ENCODE measurements at regions not wholly inside any gene's neighbourhood (a gene's known extent, or its start where the extent isn't known, plus 50 kb on each side); places are given as distances from the start of the nearest gene placed in this dataset.

DNA sequence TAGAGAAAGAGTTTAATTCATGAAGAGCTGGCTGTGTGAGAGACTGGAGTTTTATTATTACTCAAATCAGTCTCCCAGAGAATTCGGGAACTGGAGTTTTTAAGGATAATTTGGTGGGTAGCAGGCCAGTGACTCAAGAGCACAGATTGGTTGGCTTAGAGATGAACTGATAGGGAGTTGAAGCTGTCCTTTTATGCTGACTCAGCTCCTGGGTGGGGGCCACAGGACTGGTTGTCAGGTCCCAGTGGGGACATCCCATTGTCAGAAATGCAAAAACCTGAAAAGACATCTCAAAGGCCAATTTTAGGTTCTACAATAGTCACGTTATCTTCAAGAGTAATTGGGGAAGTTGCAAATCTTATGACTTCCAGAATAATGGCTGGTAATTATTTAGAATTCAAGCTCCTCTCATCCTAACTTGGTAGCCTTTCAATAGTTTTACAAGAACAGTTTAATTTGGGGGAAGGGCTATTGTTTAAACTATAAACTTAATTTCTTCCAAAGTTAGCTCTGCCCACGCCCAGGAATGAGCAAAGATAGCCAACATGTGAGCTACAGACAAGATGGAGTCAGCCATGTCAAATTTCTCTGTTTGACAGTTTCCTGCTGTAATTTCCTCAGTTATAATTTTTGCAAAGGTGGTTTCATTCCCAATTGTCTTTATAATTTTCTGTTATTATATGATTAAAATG lies 149.4 kb upstream of the SLC39A10 start:
- H3K4me3 ChIP-seq (ENCODE audit: low read length) = no peak overlapping the region
- no peak for TF ChIP-seq ZNF274 (IDR thresholded peaks at IDR 0.05; ENCODE audit: low read depth, low read length)

DNA sequence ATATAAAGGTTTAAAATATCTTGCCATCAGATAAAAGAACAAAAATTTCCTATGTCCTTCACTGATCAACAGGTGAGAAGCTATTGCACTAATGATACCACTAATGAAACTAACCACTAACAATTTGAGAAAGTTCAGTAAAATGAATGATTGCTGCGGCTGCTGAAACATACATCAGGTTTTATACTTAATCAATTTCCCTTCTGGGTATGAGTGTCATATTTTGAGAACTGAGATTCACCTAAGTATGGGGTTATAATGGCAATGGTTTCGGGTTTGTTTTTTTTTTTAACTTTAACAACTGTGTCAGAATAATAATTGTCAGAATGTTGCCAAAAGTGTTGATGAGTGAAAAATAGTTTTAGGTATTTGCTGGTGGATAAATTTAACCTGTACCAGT lies 151.3 kb upstream of the SLC39A10 start:
- no peak for TF ChIP-seq ZNF274 (IDR thresholded peaks at IDR 0.05; ENCODE audit: low read depth, low read length)
- no peak overlapping the region for H3K4me3 ChIP-seq (ENCODE audit: low read length)

DNA sequence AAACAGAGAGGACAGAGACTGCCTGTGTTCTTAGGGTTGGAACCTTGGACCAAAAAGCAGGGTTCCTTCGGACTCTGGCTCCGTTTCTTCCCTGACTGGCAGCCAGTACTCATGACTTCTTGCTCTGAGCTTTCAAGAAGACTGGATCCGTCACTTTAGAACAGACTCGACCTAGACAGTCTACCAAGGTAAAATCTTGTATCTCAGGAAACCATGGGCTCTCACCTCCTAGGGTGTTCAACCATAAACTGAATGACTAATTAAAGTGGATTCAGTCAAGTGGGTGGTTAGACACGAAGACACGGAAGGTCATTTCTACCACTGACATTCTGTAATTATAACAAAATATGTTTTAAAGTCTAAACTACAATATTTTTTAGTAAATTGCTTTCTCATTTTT lies 153.8 kb upstream of the SLC39A10 start:
- H3K4me3 ChIP-seq (ENCODE audit: low read length) = no peak overlapping the region
- TF ChIP-seq ZNF274 (IDR thresholded peaks at IDR 0.05; ENCODE audit: low read depth, low read length) = no peak

DNA sequence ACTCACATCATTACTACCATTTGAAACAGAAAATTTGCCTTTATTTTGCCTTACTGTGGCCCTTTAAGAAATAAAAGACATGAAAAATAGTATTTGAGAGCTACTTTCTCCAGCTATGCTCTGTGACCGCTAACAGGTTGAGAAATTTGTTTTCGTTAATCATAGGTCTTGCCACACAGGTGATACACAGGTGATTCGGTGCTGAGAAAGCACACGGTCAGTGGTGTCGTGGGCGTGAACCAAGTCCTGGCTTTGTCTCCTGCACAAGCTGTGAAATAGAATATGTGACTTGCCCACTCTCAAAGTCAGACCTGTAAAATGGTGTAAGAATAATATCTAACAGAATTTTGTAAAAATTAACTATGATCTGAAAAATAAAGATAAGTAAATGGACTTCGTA lies 155.3 kb upstream of the SLC39A10 start:
- no peak overlapping the region for H3K4me3 ChIP-seq (ENCODE audit: low read length)
- no peak for TF ChIP-seq ZNF274 (IDR thresholded peaks at IDR 0.05; ENCODE audit: low read depth, low read length)

DNA sequence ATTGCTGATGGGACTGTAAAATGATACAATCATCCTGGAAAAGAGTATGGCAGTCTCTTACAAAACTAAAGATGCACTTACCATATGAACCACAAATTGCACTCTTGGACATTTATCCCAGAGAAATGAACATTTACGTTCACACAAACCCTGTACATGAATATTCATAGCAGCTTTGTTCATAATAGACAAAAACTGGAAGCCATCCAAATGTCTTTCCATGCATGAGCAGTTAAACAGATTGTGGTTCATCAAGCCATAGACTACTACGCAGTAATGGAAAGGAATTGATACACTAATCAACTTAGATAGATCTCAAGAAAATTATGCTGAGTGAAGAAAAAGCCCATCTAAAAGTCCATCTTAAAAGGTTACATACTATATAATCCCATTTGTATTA lies 156.1 kb upstream of the SLC39A10 start:
- TF ChIP-seq ZNF274 (IDR thresholded peaks at IDR 0.05; ENCODE audit: low read depth, low read length) = no peak
- no peak overlapping the region for H3K4me3 ChIP-seq (ENCODE audit: low read length)

DNA sequence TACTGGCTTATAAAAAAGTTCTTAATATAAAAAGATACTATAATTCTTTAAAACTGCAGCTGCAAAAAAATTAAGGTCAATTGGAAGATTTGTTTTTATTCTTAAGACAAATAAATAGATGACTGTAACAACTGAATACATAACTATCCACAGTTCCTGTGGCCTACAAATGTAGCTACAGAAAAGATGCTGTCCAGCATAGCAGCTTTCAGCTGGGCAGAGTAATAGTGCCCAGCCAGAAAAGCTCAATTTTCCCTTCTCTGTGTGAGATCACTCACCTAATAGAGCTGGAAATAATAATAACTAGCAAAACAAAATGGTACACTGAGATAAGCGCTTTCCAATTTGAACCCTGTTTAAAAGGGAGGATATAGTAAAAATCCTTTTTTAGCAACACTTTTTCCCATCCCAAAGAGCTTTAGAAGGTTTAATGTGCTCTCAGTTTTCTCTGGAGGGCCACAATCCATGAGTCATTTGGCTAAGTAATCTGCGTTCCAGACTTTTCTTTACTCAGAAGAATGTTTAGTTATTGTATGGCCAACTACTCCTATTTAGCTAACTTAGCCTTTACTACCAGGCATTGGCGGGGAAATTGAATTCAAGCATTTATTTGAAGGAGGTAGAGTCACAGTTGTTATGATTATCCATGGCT lies 158.1 kb upstream of the SLC39A10 start:
- TF ChIP-seq ZNF274 (IDR thresholded peaks at IDR 0.05; ENCODE audit: low read depth, low read length) = no peak

DNA sequence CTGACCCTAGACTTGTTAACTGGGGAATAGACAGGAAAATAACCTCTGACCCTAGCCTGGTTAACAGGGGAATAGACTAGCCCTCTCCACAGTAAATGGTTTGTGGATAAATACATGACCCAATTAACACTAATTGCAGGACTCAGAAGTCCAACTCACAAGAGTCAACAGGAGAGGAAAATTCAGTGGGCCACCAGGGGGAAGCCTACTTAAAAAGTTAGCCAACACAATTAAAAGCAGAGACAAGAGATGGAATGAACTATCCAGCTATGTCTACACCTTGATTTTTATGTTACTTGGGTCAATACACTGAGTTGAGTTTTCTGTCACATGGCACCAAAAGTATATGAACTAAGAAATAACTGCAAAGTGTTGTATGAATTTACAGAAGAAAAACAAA lies 158.8 kb upstream of the SLC39A10 start:
- no peak for TF ChIP-seq ZNF274 (IDR thresholded peaks at IDR 0.05; ENCODE audit: low read depth, low read length)
- no peak overlapping the region for H3K4me3 ChIP-seq (ENCODE audit: low read length)

More for the DNA sequence above, 158.1 kb upstream of the SLC39A10 start:
- no peak overlapping the region for H3K4me3 ChIP-seq (ENCODE audit: low read length)

DNA sequence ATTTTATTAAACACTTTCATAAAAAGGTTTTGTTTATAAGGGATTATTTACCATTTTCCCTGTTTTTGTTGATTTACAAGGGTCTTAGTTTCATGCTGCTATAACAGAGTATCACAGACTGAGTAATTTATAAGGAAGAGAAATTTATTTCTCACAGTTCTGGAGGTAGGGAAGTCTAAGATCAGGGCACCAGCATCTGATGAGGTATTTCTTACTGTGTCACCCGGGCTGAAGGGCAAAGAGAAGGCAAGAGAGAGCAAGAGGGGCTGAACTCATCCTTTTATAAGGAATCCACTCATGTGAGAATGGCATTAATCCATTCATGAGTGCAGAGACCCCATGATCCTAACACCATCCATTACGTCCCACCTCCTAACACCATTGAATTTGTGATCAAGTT lies 160.0 kb upstream of the SLC39A10 start:
- no peak for TF ChIP-seq ZNF274 (IDR thresholded peaks at IDR 0.05; ENCODE audit: low read depth, low read length)
- H3K4me3 ChIP-seq (ENCODE audit: low read length) = no peak overlapping the region

DNA sequence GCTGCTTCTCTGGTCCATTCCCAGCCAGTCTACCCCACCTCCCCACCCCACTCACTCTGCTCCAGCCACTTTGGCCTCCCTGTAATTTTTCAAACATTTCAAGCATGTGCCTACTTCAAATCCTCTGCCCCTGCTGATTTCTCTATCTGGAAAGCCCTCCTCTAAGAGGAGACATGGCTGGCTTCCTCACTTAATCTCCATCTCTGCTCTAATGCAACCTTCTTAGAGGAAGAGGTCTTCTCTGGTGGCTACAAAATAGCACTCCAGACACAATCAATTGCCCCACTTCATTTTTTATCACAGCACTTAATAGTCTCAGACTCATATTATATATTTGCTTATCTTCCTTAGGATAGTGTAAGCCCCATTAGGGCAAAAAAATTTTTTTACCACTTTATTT lies 161.1 kb upstream of the SLC39A10 start:
- H3K4me3 ChIP-seq (ENCODE audit: low read length) = no peak overlapping the region
- no peak for TF ChIP-seq ZNF274 (IDR thresholded peaks at IDR 0.05; ENCODE audit: low read depth, low read length)

DNA sequence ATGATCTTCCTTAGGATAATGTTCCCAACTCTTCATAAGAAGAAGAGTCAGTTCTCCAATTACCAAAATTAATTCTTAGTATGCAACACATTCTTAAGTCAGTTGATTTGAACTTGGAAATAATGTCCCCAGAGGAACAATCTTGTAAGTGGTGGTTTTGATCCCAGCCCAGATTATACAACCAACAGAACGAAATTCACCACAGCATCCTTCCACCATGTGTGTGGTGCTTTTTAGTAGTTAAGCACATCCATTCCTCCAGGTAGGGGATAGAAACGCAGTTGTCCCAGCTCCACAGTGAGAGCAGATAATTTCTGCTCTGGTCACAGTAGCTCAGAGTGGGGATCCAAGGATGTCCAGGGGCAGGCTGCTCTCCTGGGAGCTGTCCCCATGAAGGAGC lies 161.7 kb upstream of the SLC39A10 start:
- no peak for TF ChIP-seq ZNF274 (IDR thresholded peaks at IDR 0.05; ENCODE audit: low read depth, low read length)
- H3K4me3 ChIP-seq (ENCODE audit: low read length) = no peak overlapping the region

DNA sequence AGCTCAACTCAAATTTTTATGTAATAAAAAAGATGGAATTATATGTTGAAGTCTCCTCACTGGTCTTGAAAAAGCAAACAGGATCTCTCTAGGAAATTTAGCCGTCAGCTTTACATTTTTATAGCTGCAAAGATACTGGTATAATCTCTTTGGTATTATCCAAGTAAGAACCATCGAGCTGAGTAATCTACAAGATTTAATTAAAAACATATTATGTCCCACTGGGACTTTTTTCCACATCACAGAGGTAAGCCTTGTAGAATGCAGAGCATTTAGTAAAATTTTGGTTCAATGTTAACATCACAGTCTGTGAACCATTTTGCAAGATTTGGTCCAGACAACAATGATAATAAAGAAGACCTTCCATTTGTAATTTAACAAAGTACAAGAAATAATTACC lies 162.6 kb upstream of the SLC39A10 start:
- no peak for TF ChIP-seq ZNF274 (IDR thresholded peaks at IDR 0.05; ENCODE audit: low read depth, low read length)
- no peak overlapping the region for H3K4me3 ChIP-seq (ENCODE audit: low read length)

DNA sequence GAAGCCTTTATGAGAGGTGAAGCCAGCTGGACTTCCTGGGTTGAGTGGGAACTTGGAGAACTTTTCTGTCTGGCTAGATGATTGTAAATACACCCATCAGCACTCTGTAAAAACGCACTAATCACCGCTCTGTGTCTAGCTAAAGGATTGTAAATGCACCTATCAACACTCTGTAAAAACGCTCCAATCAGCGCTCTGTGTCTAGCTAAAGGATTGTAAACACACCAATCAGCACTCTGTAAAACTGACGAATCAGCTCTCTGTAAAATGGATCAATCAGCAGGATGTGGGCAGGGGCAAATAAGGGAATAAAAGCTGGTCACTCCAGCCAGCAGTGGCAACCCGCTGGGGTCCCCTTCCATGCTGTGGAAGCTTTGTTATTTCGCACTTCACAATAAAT lies 163.6 kb upstream of the SLC39A10 start:
- no peak for TF ChIP-seq ZNF274 (IDR thresholded peaks at IDR 0.05; ENCODE audit: low read depth, low read length)
- H3K4me3 ChIP-seq (ENCODE audit: low read length) = no peak overlapping the region

DNA sequence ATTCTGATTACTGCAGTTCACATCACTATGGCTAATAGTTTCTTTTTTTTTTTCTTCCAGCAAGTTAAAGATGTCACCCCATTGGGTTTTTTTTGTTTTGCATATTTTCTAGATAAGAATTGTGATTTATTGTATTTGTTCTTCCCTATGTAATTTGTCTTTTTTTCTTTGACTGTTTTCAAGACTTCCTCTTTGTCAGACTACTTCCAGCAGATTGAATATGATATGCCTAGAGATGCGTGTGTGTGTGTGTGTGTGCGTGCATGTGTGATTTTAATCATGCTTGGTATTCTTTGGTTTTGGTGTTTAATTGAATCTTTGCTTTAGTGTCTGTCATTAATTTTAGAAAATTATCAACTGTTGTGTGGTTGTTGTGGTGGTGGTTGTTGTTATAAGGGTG lies 166.7 kb upstream of the SLC39A10 start:
- no peak for TF ChIP-seq ZNF274 (IDR thresholded peaks at IDR 0.05; ENCODE audit: low read depth, low read length)
- no peak overlapping the region for H3K4me3 ChIP-seq (ENCODE audit: low read length)

DNA sequence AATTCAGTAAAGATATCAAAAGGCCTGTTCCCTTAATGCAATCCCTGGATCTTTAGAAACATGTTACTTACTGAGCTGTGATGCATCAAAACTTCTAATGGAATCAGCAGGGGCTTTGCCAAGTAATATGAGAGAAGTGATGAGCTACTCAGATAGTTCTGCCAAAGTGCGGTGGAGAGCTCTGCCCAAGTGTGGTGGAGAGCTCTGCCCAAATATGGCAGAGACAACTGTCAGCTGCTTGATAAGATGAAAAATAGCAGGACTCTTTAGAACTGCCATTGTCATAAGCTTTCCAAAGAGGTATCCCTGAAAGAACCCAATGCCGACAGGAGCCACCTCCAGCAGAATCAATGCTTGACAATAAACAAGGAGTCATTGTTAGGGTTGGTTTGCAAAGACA lies 167.9 kb upstream of the SLC39A10 start:
- H3K4me3 ChIP-seq (ENCODE audit: low read length) = no peak overlapping the region
- no peak for TF ChIP-seq ZNF274 (IDR thresholded peaks at IDR 0.05; ENCODE audit: low read depth, low read length)

DNA sequence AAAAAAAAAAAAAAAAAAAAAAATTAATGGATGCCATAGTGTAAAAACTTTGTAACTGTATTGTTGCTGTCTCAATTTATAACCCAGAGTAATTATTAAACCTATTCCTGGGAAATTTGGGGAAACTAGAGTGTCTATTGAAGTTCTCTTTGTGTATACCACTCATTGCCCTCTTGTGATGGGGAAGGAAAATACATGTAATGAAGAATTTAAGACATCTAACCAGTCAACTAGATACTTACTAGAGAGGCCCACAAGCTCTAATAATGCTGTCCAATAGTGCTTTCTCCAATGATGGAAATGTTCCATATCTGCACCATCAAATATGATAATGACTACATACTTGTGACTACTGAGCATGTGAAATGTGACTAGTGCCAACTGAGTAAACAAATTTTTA lies 168.5 kb upstream of the SLC39A10 start:
- H3K4me3 ChIP-seq (ENCODE audit: low read length) = no peak overlapping the region
- no peak for TF ChIP-seq ZNF274 (IDR thresholded peaks at IDR 0.05; ENCODE audit: low read depth, low read length)
